ENCODE measurements at regions not wholly inside any gene's neighbourhood (a gene's known extent, or its start where the extent isn't known, plus 50 kb on each side); places are given as distances from the start of the nearest gene placed in this dataset.

GRCh38 chr13:59391696-59392095 is 772.0 kb downstream of the DIAPH3 start:
- TF ChIP-seq POLR2AphosphoS5 (IDR thresholded peaks at IDR 0.05; ENCODE audit: low read depth, low read length) (no peak), TAF1 (IDR thresholded peaks at IDR 0.05; ENCODE audit: borderline replicate concordance, low read depth, low read length) (no peak), POLR2A (IDR thresholded peaks at IDR 0.05; ENCODE audit: low read depth, low read length) (no peak)

All from GM12892 (cell line).